ENCODE measurements at regions not wholly inside any gene's neighbourhood (a gene's known extent, or its start where the extent isn't known, plus 50 kb on each side); places are given as distances from the start of the nearest gene placed in this dataset.
"Not testable (repeated sequence)": the region's sequence is repeated elsewhere in the genome, so short reads cannot be mapped to it uniquely, and the experiment has no call there.

DNA sequence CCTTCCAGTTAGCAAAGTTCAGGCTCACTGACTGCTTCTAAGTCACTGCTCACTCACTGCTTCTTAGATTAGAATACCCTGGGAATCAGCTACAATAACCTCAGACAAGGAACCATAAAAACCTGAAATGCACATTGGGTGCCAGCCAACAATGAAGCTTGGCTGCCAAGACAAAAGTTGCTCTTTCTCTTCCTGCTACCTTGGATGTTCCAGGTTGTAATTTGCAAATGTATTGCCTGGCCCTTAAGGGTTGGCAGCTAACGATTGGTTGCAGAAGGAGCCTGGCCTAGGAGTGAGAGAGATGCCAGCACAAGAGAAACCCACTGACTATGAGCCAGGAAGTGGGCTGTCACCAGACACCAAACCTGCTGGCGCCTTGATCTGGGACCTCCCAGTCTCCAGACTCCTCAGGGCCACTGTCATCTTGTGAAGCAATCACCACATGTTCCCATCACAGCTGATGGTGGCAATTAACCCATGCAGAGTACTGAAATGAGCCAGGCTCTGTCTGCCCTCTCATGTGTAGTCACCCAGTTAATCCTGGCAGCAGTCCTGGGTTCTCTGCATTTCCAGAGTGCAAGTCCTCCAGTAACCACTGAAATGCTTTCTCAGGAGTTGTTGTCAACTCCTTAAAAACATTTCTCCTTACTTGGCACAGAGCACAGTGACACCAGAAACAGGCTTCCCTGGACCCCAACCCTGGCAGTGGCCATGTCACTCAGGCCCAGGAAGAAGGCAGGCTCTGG is 240.3 kb upstream of the NPAP1 start:
- in situ Hi-C loops (cut with HindIII; ENCODE audit: low pct_unique_long_range_greater_than_20kb, low sequenced_read_pairs); DNase-seq (ENCODE audit: low read depth, low spot score); H3K9me3 ChIP-seq (ENCODE audit: control insufficient read depth, insufficient read depth, low read depth, low read length); CTCF ChIA-PET; H3K27ac ChIP-seq (ENCODE audit: low read length); H3K27me3 ChIP-seq (ENCODE audit: control insufficient read depth, insufficient read depth, low read length); intact Hi-C loops (cut with micrococcal nuclease; ENCODE audit: unreplicated experiment); H3K4me1 ChIP-seq (ENCODE audit: control insufficient read depth, insufficient read depth, low read length); ATAC-seq; H3K4me3 ChIP-seq (ENCODE audit: low read depth in 2 of 2, low read length in 2 of 2); H3K36me3 ChIP-seq (ENCODE audit: control insufficient read depth, insufficient read depth, low read length); POLR2A ChIA-PET; BruUV-seq (replicated peaks): not testable (repeated sequence)

GRCh38 chr15:24437270-24437669 is 238.3 kb upstream of the NPAP1 start:
- in situ Hi-C loops (cut with HindIII; ENCODE audit: low pct_unique_long_range_greater_than_20kb, low sequenced_read_pairs); H3K9me3 ChIP-seq (ENCODE audit: control insufficient read depth, insufficient read depth, low read depth, low read length): not testable (repeated sequence)

GRCh38 chr15:24437735-24438134 is 237.8 kb upstream of the NPAP1 start:
- intact Hi-C loops (cut with micrococcal nuclease; ENCODE audit: unreplicated experiment); H3K27me3 ChIP-seq (ENCODE audit: control insufficient read depth, insufficient read depth, low read length); DNase-seq (ENCODE audit: low read depth, low spot score); CTCF ChIA-PET; H3K9me3 ChIP-seq (ENCODE audit: control insufficient read depth, insufficient read depth, low read depth, low read length); BruUV-seq (replicated peaks); POLR2A ChIA-PET; H3K27ac ChIP-seq (ENCODE audit: low read length); ATAC-seq; H3K4me3 ChIP-seq (ENCODE audit: low read depth in 2 of 2, low read length in 2 of 2); H3K4me1 ChIP-seq (ENCODE audit: control insufficient read depth, insufficient read depth, low read length); H3K36me3 ChIP-seq (ENCODE audit: control insufficient read depth, insufficient read depth, low read length); in situ Hi-C loops (cut with HindIII; ENCODE audit: low pct_unique_long_range_greater_than_20kb, low sequenced_read_pairs): not testable (repeated sequence)

More at GRCh38 chr15:24437270-24437669, 238.3 kb upstream of the NPAP1 start:
- H3K4me3 ChIP-seq (ENCODE audit: low read depth in 2 of 2, low read length in 2 of 2); H3K36me3 ChIP-seq (ENCODE audit: control insufficient read depth, insufficient read depth, low read length); H3K27ac ChIP-seq (ENCODE audit: low read length); ATAC-seq; BruUV-seq (replicated peaks); intact Hi-C loops (cut with micrococcal nuclease; ENCODE audit: unreplicated experiment); DNase-seq (ENCODE audit: low read depth, low spot score); H3K4me1 ChIP-seq (ENCODE audit: control insufficient read depth, insufficient read depth, low read length); POLR2A ChIA-PET; H3K27me3 ChIP-seq (ENCODE audit: control insufficient read depth, insufficient read depth, low read length); CTCF ChIA-PET: not testable (repeated sequence)

DNA sequence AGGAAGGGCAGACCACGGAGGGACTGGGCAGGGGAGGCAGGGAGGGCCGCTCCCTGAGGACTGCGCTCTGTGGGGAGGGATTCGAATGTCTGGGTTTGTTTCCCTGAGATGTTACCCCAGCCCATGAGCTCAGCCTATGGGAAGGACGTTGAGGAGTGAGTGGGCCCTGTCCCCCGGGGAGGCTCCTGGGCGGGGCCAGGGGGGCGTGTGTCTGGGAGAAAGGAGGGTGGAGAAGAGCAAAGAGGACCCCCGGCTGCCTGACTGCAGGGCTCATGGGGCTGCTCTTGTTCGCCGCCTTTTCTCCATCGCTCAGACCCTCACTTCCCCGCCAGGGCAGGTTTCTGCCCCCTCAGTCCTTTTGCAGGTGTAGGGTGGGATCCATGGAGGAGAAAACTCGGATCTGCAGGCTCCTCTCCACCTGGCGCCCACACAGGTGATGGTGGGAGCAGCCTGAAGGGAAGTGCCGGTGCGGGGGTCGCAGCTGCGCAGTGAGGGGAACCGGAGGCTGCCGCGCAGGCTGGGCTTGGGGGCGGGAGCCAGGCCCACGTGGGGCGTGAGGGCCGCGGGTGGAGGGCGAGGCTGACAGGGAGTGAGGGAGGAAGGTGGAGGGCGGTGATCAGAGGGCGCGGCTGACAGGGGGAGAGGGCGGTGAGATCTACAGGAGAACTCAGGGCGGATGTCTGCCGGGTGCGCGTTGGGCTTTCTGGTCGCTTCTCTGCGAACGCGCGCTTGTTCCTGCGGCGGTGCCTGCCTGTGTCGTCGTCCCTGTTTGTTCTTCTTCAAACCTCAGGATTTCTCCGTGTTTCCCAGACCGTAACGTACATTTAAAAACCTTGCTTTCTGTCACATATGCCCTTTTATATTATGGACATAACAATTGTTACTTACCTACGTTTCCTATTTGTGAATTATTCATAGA is 198.2 kb upstream of the NPAP1 start:
- H3K27ac ChIP-seq (ENCODE audit: low read length); DNase-seq (ENCODE audit: low read depth, low spot score); POLR2A ChIA-PET; BruUV-seq (replicated peaks); in situ Hi-C loops (cut with HindIII; ENCODE audit: low pct_unique_long_range_greater_than_20kb, low sequenced_read_pairs); intact Hi-C loops (cut with micrococcal nuclease; ENCODE audit: unreplicated experiment); ATAC-seq; H3K4me3 ChIP-seq (ENCODE audit: low read depth in 2 of 2, low read length in 2 of 2); H3K9me3 ChIP-seq (ENCODE audit: control insufficient read depth, insufficient read depth, low read depth, low read length); CTCF ChIA-PET; H3K27me3 ChIP-seq (ENCODE audit: control insufficient read depth, insufficient read depth, low read length); H3K4me1 ChIP-seq (ENCODE audit: control insufficient read depth, insufficient read depth, low read length); H3K36me3 ChIP-seq (ENCODE audit: control insufficient read depth, insufficient read depth, low read length): not testable (repeated sequence)

DNA sequence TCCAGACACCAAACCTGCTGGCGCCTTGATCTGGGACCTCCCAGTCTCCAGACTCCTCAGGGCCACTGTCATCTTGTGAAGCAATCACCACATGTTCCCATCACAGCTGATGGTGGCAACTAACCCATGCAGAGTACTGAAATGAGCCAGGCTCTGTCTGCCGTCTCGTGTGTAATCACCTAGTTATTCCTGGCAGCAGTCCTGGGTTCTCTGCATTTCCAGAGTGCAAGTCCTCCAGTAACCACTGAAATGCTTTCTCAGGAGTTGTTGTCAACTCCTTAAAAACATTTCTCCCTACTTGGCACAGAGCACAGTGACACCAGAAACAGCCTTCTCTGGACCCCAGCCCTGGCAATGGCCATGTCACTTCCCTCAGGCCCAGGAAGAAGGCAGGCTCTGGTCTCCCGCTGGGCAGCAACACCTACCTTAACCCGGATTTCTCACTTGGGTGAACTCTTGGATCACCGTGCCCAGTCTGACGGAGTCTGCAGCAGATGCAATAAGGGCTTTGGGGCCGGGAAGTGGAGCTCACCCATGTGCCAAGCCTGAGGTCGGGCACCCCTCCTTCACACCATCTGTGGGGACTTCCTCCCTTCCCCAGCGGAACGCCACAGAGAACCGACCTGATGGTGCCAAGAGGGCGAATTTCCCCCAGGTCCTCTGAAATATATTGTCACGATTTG is 189.5 kb upstream of the NPAP1 start:
- BruUV-seq (replicated peaks); intact Hi-C loops (cut with micrococcal nuclease; ENCODE audit: unreplicated experiment); ATAC-seq; DNase-seq (ENCODE audit: low read depth, low spot score); H3K9me3 ChIP-seq (ENCODE audit: control insufficient read depth, insufficient read depth, low read depth, low read length); in situ Hi-C loops (cut with HindIII; ENCODE audit: low pct_unique_long_range_greater_than_20kb, low sequenced_read_pairs); H3K27me3 ChIP-seq (ENCODE audit: control insufficient read depth, insufficient read depth, low read length); POLR2A ChIA-PET; H3K4me3 ChIP-seq (ENCODE audit: low read depth in 2 of 2, low read length in 2 of 2); CTCF ChIA-PET; H3K4me1 ChIP-seq (ENCODE audit: control insufficient read depth, insufficient read depth, low read length); H3K27ac ChIP-seq (ENCODE audit: low read length); H3K36me3 ChIP-seq (ENCODE audit: control insufficient read depth, insufficient read depth, low read length): not testable (repeated sequence)

DNA sequence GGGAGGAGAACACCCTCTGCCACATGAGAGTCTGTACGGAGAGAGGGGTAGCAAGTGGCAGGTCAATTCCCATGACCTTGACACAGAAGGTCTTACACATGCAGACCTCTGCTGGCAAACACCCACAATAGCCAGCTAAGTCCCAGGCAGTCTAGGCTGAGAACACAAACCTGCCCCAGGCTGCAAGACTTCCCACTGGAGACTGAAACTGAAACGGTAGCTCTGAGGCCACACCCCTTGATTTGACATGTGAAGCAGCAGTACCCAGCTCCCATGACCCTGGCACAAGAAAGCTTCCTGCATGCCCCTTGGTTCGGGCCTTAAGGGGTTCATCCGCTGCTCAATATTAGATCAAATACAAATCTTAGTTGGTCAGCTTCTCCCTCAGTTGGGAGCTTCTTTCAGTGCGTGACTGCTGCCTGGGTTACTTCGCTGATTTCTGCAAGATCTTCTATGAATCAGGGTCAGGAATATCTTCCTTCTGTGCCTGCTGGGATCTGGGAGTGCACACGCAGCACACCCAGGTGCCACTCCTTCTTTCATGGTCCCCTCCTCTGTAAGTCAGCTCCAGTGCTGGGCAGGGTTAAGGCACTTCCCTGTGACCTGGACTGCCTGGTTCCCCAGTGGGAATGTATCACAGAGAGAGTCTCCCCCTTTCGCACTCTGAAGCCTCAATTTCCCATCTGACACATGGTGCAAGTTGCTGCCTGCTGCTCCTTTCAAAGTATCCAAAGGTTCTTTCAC is 187.2 kb upstream of the NPAP1 start:
- H3K4me3 ChIP-seq (ENCODE audit: low read depth in 2 of 2, low read length in 2 of 2); POLR2A ChIA-PET; BruUV-seq (replicated peaks); H3K27ac ChIP-seq (ENCODE audit: low read length); intact Hi-C loops (cut with micrococcal nuclease; ENCODE audit: unreplicated experiment); H3K4me1 ChIP-seq (ENCODE audit: control insufficient read depth, insufficient read depth, low read length); ATAC-seq; H3K36me3 ChIP-seq (ENCODE audit: control insufficient read depth, insufficient read depth, low read length); in situ Hi-C loops (cut with HindIII; ENCODE audit: low pct_unique_long_range_greater_than_20kb, low sequenced_read_pairs); DNase-seq (ENCODE audit: low read depth, low spot score); H3K9me3 ChIP-seq (ENCODE audit: control insufficient read depth, insufficient read depth, low read depth, low read length); H3K27me3 ChIP-seq (ENCODE audit: control insufficient read depth, insufficient read depth, low read length); CTCF ChIA-PET: not testable (repeated sequence)

DNA sequence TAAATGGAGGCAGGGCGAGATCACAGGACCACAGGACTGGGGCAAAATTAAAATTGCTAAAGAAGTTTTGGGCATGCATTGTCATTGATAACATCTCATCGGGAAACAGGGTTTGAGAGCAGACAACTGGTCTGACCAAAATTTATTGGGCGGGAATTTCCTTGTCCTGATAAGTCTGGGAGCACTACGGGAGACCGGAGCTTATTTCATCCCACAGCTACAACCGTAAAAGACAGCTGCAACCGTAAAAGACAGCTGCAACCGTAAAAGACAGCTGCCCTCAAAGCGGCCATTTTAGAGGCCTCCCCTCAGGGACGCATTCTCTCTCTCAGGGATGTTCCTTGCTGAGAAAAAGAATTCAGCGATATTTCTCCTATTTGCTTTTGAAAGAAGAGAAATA is 170.4 kb upstream of the NPAP1 start:
- H3K4me1 ChIP-seq (ENCODE audit: control insufficient read depth, insufficient read depth, low read length); H3K4me3 ChIP-seq (ENCODE audit: low read depth in 2 of 2, low read length in 2 of 2); H3K9me3 ChIP-seq (ENCODE audit: control insufficient read depth, insufficient read depth, low read depth, low read length); ATAC-seq; H3K27ac ChIP-seq (ENCODE audit: low read length); BruUV-seq (replicated peaks); CTCF ChIA-PET; H3K27me3 ChIP-seq (ENCODE audit: control insufficient read depth, insufficient read depth, low read length); H3K36me3 ChIP-seq (ENCODE audit: control insufficient read depth, insufficient read depth, low read length); in situ Hi-C loops (cut with HindIII; ENCODE audit: low pct_unique_long_range_greater_than_20kb, low sequenced_read_pairs); POLR2A ChIA-PET; intact Hi-C loops (cut with micrococcal nuclease; ENCODE audit: unreplicated experiment); DNase-seq (ENCODE audit: low read depth, low spot score): not testable (repeated sequence)
